ENCODE measurements at regions not wholly inside any gene's neighbourhood (a gene's known extent, or its start where the extent isn't known, plus 50 kb on each side); places are given as distances from the start of the nearest gene placed in this dataset.

DNA sequence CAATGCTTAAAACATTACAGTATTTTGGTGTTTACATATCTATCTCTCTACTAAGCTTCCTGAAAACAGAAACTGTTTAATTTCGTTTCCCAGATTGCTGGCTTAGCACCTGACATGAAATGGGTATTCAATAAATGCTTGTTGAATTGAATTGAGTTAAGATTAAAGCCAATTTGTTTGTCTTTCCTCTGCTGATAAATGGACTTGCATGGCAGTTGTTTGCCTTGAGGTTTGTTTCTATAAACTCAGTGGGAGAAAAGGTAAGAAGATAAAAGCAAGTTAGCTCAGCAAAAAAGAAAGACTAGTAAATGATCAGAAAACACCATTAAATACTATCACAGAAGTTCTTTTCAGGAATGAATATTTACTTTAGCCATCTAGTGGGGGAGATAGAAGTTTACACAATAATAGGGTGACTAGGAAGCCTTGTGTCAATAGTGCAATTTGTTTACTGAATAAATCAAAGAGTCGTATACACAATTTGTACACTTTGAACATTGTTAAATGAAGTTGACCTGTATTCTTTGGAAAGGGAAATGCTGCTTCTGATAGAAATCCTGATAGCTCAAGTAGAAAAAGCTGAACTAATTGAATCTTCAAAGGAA, 754.5 kb upstream of the FAM98A start:
- no peak for DNase-seq

GRCh38 chr2:34349527-34349926, 750.4 kb upstream of the FAM98A start:
- DNase-seq = no peak

DNA sequence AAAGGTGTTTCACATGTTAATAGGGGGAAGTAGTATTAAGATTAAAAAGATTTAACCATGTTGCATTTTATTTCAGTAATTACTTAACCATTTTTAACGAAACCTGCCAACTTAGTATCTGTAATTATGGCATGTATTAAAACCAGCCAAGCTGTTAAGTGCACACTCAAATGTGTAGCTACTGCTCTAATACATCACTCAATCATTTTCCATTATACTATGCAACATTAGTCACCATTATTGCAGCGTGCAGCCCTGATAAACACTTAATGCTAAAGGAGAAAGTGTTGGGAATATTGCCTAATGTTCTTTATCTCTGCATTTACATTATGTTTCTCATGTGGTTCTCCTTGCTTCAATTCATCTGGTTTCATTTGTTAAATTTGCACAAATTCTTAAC, 745.9 kb upstream of the FAM98A start:
- no peak for DNase-seq

- DNase-seq = no peak
Observed at GRCh38 chr2:34340307-34340706, 741.2 kb upstream of the FAM98A start.

GRCh38 chr2:34337735-34338134, 738.6 kb upstream of the FAM98A start:
- no peak for DNase-seq

DNA sequence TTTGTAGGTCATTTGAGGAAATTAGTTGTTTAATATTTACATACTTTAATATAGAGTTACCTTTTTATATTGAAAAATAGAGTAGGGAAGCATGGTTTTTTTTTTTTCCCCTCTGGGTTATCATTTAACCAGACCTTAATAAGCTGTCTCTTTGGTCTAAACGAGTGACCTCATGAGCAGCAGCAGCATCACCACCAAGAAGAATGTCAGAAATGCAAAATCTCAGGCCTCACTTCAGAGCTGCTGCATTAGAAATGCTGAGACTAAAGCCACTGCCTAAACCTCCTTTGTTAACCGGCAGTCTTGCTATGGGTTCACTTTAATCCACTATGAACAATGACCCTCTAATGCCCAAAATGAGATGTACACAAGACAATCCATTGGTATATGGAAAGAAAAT, 733.7 kb upstream of the FAM98A start:
- DNase-seq = no peak

DNA sequence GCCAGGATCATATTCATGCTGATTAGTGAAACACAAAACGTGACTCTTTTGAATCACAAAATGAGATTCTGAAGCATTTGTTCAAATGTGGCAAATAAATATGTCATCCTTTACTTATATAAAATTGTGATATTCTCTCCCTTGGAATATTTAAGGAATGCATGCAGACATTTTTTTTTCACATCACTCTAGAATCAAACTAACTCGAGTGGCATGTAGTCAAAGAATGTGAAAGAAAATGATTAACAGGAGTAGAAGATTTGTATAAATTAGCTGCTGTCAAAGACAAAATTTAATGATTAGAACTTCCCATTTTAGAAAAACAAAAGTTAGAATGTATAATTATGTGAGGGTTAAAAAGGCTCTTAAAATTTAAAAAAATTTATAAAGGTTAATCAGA, 721.0 kb upstream of the FAM98A start:
- DNase-seq = no peak

GRCh38 chr2:34317797-34318196, 718.7 kb upstream of the FAM98A start:
- DNase-seq = no peak

DNA sequence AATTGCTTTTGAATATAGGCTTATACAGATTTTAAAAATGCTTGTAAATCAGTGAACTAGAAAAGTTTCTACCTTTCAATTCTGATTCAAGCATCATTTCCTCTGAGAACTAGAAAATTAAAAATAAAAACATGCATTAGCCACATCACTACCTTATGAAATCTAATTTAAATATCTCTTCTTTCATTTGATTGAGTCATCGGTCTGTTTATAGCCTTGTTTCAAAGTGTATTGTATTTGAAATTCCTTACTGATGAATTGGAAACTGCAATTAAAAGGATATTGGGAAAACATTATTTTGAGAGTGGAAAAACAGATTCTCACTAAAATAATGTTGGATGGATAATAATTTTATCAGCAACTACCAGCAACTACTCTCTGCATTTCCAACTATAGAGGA, 717.7 kb upstream of the FAM98A start:
- no peak for DNase-seq

DNA sequence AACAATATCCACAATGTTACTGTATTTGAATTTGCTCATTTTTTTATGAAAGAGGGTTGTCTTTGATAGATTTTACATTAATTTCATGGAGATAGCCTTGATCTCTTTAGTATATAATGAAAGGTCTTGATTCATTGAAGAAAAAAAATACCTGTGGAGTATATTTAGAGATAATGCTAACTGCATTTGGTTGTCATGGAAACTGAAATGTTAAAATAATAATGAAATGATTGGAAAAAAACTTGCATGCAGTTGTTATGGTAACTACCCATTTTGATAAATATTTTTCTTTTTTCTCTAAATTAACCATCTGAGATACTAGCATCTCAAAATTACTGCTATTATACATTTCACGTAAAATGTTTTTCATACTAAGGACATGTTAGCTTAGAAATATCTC, 712.7 kb upstream of the FAM98A start:
- no peak for DNase-seq

DNA sequence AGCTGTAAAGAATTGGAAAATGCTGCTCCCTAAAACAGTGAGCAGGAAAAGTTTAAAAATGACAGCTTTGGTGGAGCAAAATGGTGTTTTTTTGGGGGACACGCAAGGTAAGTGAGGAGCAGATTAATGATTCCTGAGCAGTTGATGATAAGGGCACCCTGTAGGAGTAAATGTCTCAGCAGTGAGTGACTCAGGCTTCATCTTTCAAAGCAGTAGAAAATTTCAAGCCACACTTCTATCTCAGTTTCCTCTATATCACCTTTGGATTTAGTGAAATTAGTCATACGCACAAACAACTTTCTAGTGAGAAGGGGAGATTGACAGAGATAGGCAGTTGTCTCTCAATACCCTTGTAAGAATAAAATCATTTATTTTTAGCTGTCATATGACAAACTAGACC, 709.0 kb upstream of the FAM98A start:
- DNase-seq = no peak

- DNase-seq = no peak
Observed at GRCh38 chr2:34307636-34308035, 708.5 kb upstream of the FAM98A start.

GRCh38 chr2:34306745-34307144, 707.6 kb upstream of the FAM98A start:
- no peak for DNase-seq

GRCh38 chr2:34305587-34305986, 706.5 kb upstream of the FAM98A start:
- no peak for DNase-seq

DNA sequence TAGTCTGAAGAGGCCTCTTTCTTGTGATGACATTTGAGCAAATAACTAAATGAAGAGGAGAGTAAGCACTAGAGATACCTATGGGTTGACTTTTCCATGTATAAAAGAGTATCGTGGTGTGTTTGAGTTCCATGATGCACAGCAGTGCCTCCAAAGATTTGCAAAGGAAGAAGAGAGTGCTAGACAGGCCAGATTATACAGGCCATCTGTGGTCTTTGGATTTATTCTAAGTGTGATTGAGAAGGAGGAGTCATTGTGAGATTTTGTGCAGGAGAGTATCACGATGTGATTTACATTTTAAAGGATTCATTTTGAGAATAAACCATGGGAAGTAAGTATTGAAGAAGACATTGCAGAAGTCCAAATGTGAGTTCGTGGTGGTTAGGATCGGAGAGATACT, 695.9 kb upstream of the FAM98A start:
- DNase-seq = no peak

DNA sequence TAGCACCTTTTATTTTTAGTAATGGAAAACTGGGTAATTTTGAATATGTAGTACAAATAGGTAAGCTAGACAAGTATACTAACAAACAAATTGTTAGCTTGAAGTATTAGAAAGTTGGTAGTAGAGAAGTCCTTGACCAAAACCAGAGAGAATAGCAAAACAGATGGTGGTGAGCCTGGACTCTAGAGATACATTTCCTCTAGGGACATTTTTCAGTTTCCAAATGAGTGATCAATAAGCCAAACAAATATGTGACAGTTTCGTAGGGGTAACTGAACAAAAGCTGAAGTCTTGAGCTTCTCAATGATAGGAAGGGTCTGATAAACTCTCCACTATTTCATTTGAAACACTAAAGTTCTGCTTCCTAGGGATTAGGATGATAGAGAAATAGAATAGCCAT, 692.0 kb upstream of the FAM98A start:
- DNase-seq = no peak

- DNase-seq = no peak
Observed at GRCh38 chr2:34288016-34288415, 688.9 kb upstream of the FAM98A start.

DNA sequence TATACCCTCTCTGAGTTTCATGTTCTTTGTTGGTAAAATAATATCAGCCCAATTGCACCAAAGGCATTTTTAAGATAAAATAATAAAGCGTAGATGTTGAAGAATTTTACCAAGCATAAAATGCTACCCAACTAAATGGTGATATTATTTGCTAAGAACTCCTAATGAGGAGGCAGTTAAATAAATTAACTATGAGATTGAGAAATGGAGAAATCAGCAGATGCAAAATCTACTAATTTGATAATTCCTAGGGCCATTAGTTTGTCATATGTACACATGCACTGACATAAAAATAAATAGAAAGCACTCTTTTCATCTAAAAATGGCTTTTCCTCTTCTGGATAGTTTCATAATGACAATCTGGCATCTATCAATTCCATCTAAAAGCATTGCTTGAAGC, 681.5 kb upstream of the FAM98A start:
- no peak for DNase-seq

DNA sequence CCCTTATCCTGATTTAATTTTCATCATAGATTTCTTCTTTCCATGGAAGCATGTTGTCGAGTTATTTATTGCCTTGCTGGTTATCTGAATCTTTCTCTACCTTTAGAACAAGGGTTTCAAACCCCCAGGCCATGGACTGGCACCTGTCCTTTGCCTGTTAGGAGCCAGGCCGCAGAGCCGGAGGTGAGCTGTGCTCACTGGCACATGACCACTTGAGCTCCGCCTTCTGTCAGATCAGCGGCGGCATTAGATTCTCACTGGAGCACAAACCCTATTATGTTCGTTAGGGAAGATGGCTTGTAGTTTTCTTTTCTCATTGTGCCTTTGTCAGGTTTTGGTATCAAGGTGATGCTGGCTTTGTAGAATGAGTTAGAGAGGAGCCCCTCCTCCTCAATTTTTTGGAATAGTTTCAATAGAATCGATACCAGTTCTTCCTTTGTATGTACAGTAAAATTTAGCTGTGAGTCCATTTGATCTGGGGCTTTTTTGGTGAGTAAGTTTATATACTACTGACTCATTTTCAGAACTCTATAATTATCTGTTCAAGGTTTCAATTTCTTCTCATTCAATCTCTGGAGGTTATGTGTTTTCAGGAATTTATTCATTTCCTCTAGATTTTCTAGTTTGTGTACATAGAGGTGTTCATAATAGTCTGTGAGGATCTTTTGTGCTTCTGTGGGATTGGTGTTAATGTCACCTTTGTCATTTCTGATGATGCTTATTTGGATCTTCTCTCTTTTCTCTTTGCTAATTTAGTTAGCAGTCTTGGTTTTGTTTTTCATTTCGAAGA, 668.0 kb upstream of the FAM98A start:
- DNase-seq = no peak

DNA sequence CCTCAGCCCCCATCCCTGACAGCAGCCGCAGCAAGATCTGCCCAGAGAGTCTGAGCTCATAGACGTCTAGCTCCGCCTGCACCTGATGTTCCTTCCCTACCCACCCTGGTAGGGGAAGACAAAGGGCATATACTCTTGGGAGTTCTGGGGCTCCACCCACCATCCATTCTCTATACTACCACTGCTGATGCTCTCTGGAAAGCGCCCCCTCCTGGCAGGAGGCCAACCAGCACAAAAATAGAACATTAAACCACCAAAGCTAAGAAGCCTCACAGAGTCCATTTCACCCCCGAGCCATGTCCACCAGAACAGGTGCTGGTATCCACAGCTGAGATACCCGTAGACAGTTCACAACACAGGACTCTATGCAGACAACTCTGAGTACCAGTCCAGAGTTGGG, 662.6 kb upstream of the FAM98A start:
- no peak for DNase-seq

GRCh38 chr2:34254272-34254878, 655.3 kb upstream of the FAM98A start:
- no peak for DNase-seq

DNA sequence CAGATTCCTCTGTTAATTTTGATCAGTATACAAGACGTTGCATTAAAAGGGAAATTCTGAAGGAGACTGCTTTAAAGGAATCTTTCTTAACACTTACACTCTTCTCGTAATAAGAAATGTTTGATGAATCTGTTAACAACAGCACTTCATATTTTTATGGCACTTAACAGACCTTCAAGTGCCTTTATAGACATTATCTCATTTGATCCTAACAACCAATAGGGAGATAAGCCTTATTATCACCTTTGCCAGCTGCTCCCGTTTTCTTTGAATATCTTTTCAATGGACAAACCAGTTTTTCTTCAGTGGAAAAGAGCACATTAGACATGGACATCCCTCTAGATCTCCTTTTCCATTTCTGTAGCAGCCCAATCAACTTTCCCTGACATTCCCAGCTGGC, 653.0 kb upstream of the FAM98A start:
- DNase-seq = no peak

GRCh38 chr2:34251578-34251977, 652.5 kb upstream of the FAM98A start:
- DNase-seq = no peak

GRCh38 chr2:34244195-34244594, 645.1 kb upstream of the FAM98A start:
- DNase-seq = no peak

- DNase-seq = no peak
Observed at GRCh38 chr2:34242763-34243123, 643.6 kb upstream of the FAM98A start.

Data from activated naive CD4-positive, alpha-beta T cell treated with Interleukin-2 at 50 U/mL for 16 hours (primary cell).